Nephron progenitor cell (in vitro differentiated cells): ENCODE measurements at regions not wholly inside any gene's neighbourhood (a gene's known extent, or its start where the extent isn't known, plus 50 kb on each side); places are given as distances from the start of the nearest gene placed in this dataset.

Source experiments
- DNase-seq: peaks from one replicate; pipeline ENCODE4 v3.0.0; 2021
- H3K27ac Mint-ChIP-seq: 2 replicates; pipeline ENCODE4 v1.8.0; 2021; ENCODE audit warnings: mild to moderate bottlenecking, moderate library complexity, mixed read lengths
- H3K27me3 Mint-ChIP-seq: 2 replicates; pipeline ENCODE4 v1.8.0; 2021; ENCODE audit warnings: mild to moderate bottlenecking, low read depth, mixed read lengths; ENCODE audit not compliant: poor library complexity
- H3K36me3 Mint-ChIP-seq: 2 replicates; pipeline ENCODE4 v1.8.0; 2021; ENCODE audit warnings: low read depth, mixed read lengths
- H3K4me1 Mint-ChIP-seq: 2 replicates; pipeline ENCODE4 v1.8.0; 2021; ENCODE audit warnings: mixed read lengths
- H3K4me3 Mint-ChIP-seq: 2 replicates; pipeline ENCODE4 v1.8.0; 2021; ENCODE audit warnings: mild to moderate bottlenecking, moderate library complexity, mixed read lengths
- H3K9me3 Mint-ChIP-seq: 2 replicates; pipeline ENCODE4 v1.8.0; 2021; ENCODE audit warnings: mild to moderate bottlenecking, moderate library complexity, mixed read lengths
- CTCF ChIP-seq: fragments of 200-600 bp; sonication (generic); IDR thresholded peaks from 2 replicates; pipeline ENCODE4 v1.5.0; 2021; ENCODE audit warnings: antibody characterized with exemption

DNA sequence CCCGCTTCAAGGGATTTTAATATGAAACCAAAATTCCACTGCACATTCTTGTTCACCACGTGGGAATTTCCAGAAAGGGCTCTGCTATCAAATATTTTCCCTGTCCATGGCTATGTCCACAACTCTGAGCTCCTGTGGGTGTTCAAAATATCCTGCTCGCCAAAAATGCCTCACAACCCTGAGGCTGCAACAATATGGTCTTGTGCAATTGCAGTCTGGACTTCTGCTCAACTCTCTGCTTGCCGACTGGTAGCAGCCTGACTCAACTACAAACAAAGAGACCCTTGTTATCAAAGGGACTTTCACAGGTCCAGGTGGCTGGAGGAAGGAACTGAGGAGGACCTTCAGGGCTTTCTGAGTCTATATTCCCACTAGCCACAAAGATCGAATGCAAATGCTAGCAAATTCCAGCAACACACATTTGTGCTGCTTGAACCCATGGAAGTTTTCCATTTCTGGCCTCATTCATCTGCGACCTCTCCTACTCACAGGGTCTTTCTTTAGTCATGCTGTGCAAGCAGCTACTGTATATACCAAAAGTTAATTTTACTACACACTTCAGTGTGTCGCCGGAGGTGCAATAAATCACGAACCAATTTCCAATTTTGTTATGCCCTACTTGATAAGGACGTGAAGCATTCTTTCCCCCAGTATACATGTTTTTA is 169.2 kb upstream of the SLC30A5 start:
- DNase-seq = no peak
- H3K4me3 Mint-ChIP-seq = no peak overlapping the region
- no peaks in the 10 kb centered on the region for H3K4me1 Mint-ChIP-seq
- H3K27me3 Mint-ChIP-seq = no peaks in the 10 kb centered on the region
- no peaks in the 10 kb centered on the region for H3K36me3 Mint-ChIP-seq
- H3K27ac Mint-ChIP-seq = no peak overlapping the region
- TF ChIP-seq CTCF = no peak
- peaks cover 13% of the 10 kb centered on the region for H3K9me3 Mint-ChIP-seq

- Mint-ChIP-seq H3K27me3 (no peaks in the 10 kb centered on the region), H3K4me3 (no peak overlapping the region)
These were observed 165.1 kb upstream of the SLC30A5 start for GRCh38 chr5:68928617-68929302.

DNA sequence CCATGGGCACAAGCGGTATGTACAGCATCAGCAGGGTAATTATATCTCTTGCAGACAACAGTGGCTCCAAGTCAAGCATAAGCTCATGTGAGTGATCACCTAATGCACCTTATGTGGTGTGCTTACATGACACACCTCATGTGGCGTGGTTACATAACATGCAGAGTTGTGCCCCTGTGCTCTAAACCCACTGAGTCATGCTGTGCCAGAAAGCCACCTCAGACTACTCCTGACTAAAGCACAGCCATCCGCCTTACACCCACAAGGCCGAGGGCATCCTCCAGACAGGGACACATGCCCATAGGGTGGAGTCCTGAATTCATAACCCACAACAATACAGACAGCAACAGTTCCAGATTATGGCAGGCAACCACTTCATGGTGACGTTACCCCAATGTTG is 163.7 kb upstream of the SLC30A5 start:
- H3K9me3 Mint-ChIP-seq = peaks cover 46% of the 10 kb centered on the region
- peaks cover 4% of the 10 kb centered on the region for H3K36me3 Mint-ChIP-seq
- H3K27me3 Mint-ChIP-seq = no peaks in the 10 kb centered on the region
- no peak for TF ChIP-seq CTCF
- H3K4me3 Mint-ChIP-seq = no peak overlapping the region
- H3K27ac Mint-ChIP-seq = no peak overlapping the region
- DNase-seq = no peak
- no peaks in the 10 kb centered on the region for H3K4me1 Mint-ChIP-seq

More at GRCh38 chr5:68928617-68929302, 165.1 kb upstream of the SLC30A5 start:
- H3K4me1 Mint-ChIP-seq = no peaks in the 10 kb centered on the region
- no peak overlapping the region for H3K27ac Mint-ChIP-seq
- peaks cover 32% of the 10 kb centered on the region for H3K9me3 Mint-ChIP-seq
- DNase-seq = no peak
- no peak for TF ChIP-seq CTCF
- H3K36me3 Mint-ChIP-seq = peaks cover 4% of the 10 kb centered on the region

- Mint-ChIP-seq H3K9me3 (peaks cover 43% of the 10 kb centered on the region), H3K27ac (no peak overlapping the region), H3K27me3 (peaks cover 3% of the 10 kb centered on the region), H3K4me1 (no peaks in the 10 kb centered on the region), H3K4me3 (no peak overlapping the region), H3K36me3 (peaks cover 4% of the 10 kb centered on the region)
- TF ChIP-seq CTCF = no peak
- peak; percentile 25 for DNase-seq
These were observed 160.9 kb upstream of the SLC30A5 start for GRCh38 chr5:68932830-68933434.

- Mint-ChIP-seq H3K36me3 (no peaks in the 10 kb centered on the region), H3K9me3 (peaks cover 40% of the 10 kb centered on the region), H3K27me3 (peaks cover 6% of the 10 kb centered on the region), H3K4me1 (no peaks in the 10 kb centered on the region), H3K27ac (no peak overlapping the region), H3K4me3 (no peak overlapping the region)
- no peak for DNase-seq
- TF ChIP-seq CTCF = no peak
These were observed 151.6 kb upstream of the SLC30A5 start for GRCh38 chr5:68942169-68942568.
